ENCODE measurements at regions not wholly inside any gene's neighbourhood (a gene's known extent, or its start where the extent isn't known, plus 50 kb on each side); places are given as distances from the start of the nearest gene placed in this dataset.

DNA sequence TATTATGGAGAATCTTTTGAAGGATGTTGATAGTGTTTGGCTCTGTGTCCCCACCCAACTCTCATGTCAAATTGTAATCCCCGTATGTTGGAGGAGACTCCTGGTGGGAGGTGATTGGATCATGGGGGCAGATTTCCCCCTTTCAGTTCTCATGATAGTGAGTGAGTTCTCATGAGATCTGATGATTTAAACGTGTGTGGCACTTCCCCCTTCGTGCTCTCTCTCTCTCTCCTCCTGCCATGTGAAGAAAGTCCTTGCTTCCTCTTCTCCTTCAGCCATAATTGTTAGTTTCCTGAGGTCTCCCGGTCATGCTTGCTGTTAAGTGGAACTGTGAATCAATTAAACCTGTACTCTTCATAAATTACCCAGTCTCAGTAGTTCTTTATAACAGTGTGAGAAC, 166.1 kb upstream of the NUDT6 start:
- Histone ChIP-seq H3K4me2 (ENCODE audit: low read length) (no peak overlapping the region), H3K9ac (ENCODE audit: low read length) (no peak overlapping the region), H3K27ac (ENCODE audit: low read length) (no peak overlapping the region), H3K4me1 (ENCODE audit: low read length) (peaks cover 8% of the 10 kb centered on the region), H3K79me2 (ENCODE audit: low read length) (no peaks in the 10 kb centered on the region), H3K36me3 (replicated peaks; ENCODE audit: low read depth, low read length) (peaks cover 12% of the 10 kb centered on the region), H3K27me3 (ENCODE audit: low read depth, low read length) (no peaks in the 10 kb centered on the region), H4K20me1 (ENCODE audit: insufficient read depth, low read length) (no peaks in the 10 kb centered on the region), H3K4me3 (ENCODE audit: low read length) (no peak overlapping the region), H3K9me3 (ENCODE audit: insufficient read depth, low read length) (no peaks in the 10 kb centered on the region), H2AFZ (ENCODE audit: low read depth, low read length) (no peak overlapping the region)
- TF ChIP-seq, protein P1, sequence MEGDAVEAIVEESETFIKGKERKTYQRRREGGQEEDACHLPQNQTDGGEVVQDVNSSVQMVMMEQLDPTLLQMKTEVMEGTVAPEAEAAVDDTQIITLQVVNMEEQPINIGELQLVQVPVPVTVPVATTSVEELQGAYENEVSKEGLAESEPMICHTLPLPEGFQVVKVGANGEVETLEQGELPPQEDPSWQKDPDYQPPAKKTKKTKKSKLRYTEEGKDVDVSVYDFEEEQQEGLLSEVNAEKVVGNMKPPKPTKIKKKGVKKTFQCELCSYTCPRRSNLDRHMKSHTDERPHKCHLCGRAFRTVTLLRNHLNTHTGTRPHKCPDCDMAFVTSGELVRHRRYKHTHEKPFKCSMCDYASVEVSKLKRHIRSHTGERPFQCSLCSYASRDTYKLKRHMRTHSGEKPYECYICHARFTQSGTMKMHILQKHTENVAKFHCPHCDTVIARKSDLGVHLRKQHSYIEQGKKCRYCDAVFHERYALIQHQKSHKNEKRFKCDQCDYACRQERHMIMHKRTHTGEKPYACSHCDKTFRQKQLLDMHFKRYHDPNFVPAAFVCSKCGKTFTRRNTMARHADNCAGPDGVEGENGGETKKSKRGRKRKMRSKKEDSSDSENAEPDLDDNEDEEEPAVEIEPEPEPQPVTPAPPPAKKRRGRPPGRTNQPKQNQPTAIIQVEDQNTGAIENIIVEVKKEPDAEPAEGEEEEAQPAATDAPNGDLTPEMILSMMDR (IDR thresholded peaks at IDR 0.05; ENCODE audit: low read depth, low read length): no peak
- no peak for TF ChIP-seq EZH2phosphoT487 (IDR thresholded peaks at IDR 0.05; ENCODE audit: low read depth)

DNA sequence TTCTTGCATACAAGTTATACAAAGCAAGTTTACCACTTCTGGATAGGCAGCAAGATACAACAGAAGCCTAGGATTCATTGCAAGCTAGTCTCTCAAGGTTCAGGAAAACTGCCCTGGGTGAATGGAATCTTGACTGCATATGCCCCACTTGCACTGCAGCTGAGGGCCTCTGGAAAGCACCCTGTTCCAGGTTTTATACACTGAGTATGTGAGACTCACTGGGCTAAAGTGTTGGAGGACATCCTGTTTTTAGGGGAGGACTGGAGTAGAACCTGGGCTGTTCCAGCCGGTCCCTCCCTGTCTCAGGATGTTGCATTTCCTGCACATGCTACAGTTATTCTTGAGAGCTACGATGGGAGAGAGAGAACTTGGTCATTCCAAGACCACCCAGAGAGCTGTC, 168.5 kb upstream of the NUDT6 start:
- no peak overlapping the region for H3K9ac ChIP-seq (ENCODE audit: low read length)
- H3K36me3 ChIP-seq (replicated peaks; ENCODE audit: low read depth, low read length): peaks cover 12% of the 10 kb centered on the region
- no peaks in the 10 kb centered on the region for H3K27me3 ChIP-seq (ENCODE audit: low read depth, low read length)
- H3K9me3 ChIP-seq (ENCODE audit: insufficient read depth, low read length): no peaks in the 10 kb centered on the region
- TF ChIP-seq, protein P1 (IDR thresholded peaks at IDR 0.05; ENCODE audit: low read depth, low read length): no peak
- TF ChIP-seq EZH2phosphoT487 (IDR thresholded peaks at IDR 0.05; ENCODE audit: low read depth): no peak
- no peak overlapping the region for H3K4me3 ChIP-seq (ENCODE audit: low read length)
- H4K20me1 ChIP-seq (ENCODE audit: insufficient read depth, low read length): no peaks in the 10 kb centered on the region
- peaks cover 2% of the 10 kb centered on the region; the same call in 1 of the 2 replicates for H3K4me1 ChIP-seq (ENCODE audit: low read length)
- H2AFZ ChIP-seq (ENCODE audit: low read depth, low read length): no peak overlapping the region
- no peaks in the 10 kb centered on the region for H3K79me2 ChIP-seq (ENCODE audit: low read length)
- H3K4me2 ChIP-seq (ENCODE audit: low read length): no peak overlapping the region
- H3K27ac ChIP-seq (ENCODE audit: low read length): no peak overlapping the region

DNA sequence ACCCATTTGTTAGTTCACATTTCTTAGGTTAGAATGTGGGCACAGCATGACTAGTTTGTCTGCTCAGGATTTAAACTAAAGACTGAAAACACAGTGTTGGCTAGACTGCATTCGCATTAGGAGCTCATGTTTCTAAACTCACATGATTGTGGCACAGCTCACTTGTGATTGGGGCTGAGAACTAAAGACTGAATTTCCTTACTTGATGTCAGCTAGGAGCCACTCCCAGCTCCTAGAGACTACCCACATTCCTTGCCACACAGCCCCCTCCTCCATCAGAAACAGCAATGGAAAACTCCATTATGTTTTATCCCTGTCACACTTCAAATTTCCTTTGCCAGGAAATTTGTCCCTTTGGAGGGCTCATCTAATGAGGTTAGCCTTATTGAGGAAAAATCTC, 170.2 kb upstream of the NUDT6 start:
- Histone ChIP-seq H3K4me1 (ENCODE audit: low read length) (peaks cover 4% of the 10 kb centered on the region; the same call in 1 of the 2 replicates), H4K20me1 (ENCODE audit: insufficient read depth, low read length) (no peaks in the 10 kb centered on the region), H3K4me3 (ENCODE audit: low read length) (no peak overlapping the region), H3K27me3 (ENCODE audit: low read depth, low read length) (no peaks in the 10 kb centered on the region), H3K27ac (ENCODE audit: low read length) (no peak overlapping the region), H3K9ac (ENCODE audit: low read length) (no peak overlapping the region), H3K4me2 (ENCODE audit: low read length) (no peak overlapping the region), H3K9me3 (ENCODE audit: insufficient read depth, low read length) (no peaks in the 10 kb centered on the region), H2AFZ (ENCODE audit: low read depth, low read length) (no peak overlapping the region), H3K79me2 (ENCODE audit: low read length) (no peaks in the 10 kb centered on the region), H3K36me3 (replicated peaks; ENCODE audit: low read depth, low read length) (peaks cover 12% of the 10 kb centered on the region)
- no peak for TF ChIP-seq EZH2phosphoT487 (IDR thresholded peaks at IDR 0.05; ENCODE audit: low read depth)
- TF ChIP-seq, protein P1 (IDR thresholded peaks at IDR 0.05; ENCODE audit: low read depth, low read length): no peak

DNA sequence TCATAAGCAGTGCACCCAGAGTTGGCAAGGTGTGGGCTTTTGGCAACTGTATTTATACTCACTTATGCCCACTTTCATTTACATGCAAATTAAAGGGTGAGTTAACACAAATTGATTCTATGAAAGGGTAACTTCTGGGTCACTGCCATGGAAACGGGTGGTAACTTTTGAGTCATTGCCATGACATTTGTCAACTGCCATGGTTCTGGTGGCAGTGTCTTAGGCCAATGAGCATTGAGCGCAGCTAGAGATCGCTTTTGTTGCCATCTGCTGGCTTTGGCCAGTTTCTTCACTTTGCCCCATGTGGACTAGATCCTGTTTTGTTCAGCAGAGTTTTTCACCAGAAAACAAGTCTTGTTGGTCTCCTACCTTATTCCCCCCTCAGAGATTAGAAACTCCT, 170.8 kb upstream of the NUDT6 start:
- Histone ChIP-seq H3K9me3 (ENCODE audit: insufficient read depth, low read length) (no peaks in the 10 kb centered on the region), H3K27me3 (ENCODE audit: low read depth, low read length) (no peaks in the 10 kb centered on the region), H3K4me2 (ENCODE audit: low read length) (no peak overlapping the region), H3K4me1 (ENCODE audit: low read length) (peaks cover 4% of the 10 kb centered on the region; the same call in 1 of the 2 replicates), H3K4me3 (ENCODE audit: low read length) (no peak overlapping the region), H3K79me2 (ENCODE audit: low read length) (no peaks in the 10 kb centered on the region), H3K9ac (ENCODE audit: low read length) (no peak overlapping the region), H3K36me3 (replicated peaks; ENCODE audit: low read depth, low read length) (peaks cover 12% of the 10 kb centered on the region), H2AFZ (ENCODE audit: low read depth, low read length) (no peak overlapping the region), H3K27ac (ENCODE audit: low read length) (no peak overlapping the region), H4K20me1 (ENCODE audit: insufficient read depth, low read length) (no peaks in the 10 kb centered on the region)
- TF ChIP-seq, protein P1 (IDR thresholded peaks at IDR 0.05; ENCODE audit: low read depth, low read length): peak; percentile 39
- TF ChIP-seq EZH2phosphoT487 (IDR thresholded peaks at IDR 0.05; ENCODE audit: low read depth): no peak
